IMR-90 (cell line): ENCODE measurements at regions not wholly inside any gene's neighbourhood (a gene's known extent, or its start where the extent isn't known, plus 50 kb on each side); places are given as distances from the start of the nearest gene placed in this dataset.

ENCODE experiments used
- ATAC-seq: fragments of 200-7000 bp; cut with Tn5 transposase; 2 replicates; pipeline ENCODE4 v1.9.1; 2020; ENCODE audit warnings: low read depth, mild to moderate bottlenecking, moderate library complexity
- BruUV-seq: library from RNA; stranded (reverse); fragments of 400-500 nt; replicated peaks from 2 replicates; lab custom pipeline; 2021; lab: Mats Ljungman, UMichigan
- CTCF ChIA-PET: fragments of 300-600 bp; formaldehyde crosslinking; extraction: SDS; loops from one replicate; lab custom pipeline; 2021; ENCODE audit warnings: antibody characterized with exemption; lab: Yijun Ruan, JAX
- POLR2A ChIA-PET: fragments of 300-600 bp; sonication (Branson Sonifier 250); formaldehyde crosslinking; loops from one replicate; lab custom pipeline; 2022; ENCODE audit warnings: antibody characterized with exemption; ENCODE audit not compliant: unreplicated experiment; lab: Charles Lee
- DNase-seq: peaks from one replicate; pipeline ENCODE4 v3.0.0; 2013
- H2AFZ ChIP-seq: replicated peaks from 2 replicates; pipeline ENCODE3; 2013; ENCODE audit warnings: low read length, mild to moderate bottlenecking; ENCODE audit not compliant: poor library complexity
- H2AK5ac ChIP-seq: 2 replicates; pipeline ENCODE4 v1.6.1; 2013; ENCODE audit warnings: low read depth, low read length, inconsistent platforms
- H2AK9ac ChIP-seq: replicated peaks from 2 replicates; pipeline ENCODE3; 2013; ENCODE audit warnings: mild to moderate bottlenecking, low read depth, low read length, moderate library complexity; ENCODE audit not compliant: poor library complexity
- H2BK120ac ChIP-seq: 2 replicates; pipeline ENCODE4 v1.6.1; 2013; ENCODE audit warnings: low read depth, low read length, inconsistent platforms
- H2BK15ac ChIP-seq: 3 replicates; pipeline ENCODE4 v1.6.1; 2013; ENCODE audit warnings: low read depth, low read length, inconsistent platforms
- H2BK20ac ChIP-seq: 2 replicates; pipeline ENCODE4 v1.6.1; 2013; ENCODE audit warnings: low read depth, mild to moderate bottlenecking, inconsistent platforms, low read length, moderate library complexity
- H2BK5ac ChIP-seq: 2 replicates; pipeline ENCODE4 v1.6.1; 2013; ENCODE audit warnings: mild to moderate bottlenecking, low read depth, low read length, inconsistent platforms; ENCODE audit not compliant: poor library complexity, severe bottlenecking
- H3K14ac ChIP-seq: replicated peaks from 2 replicates; pipeline ENCODE4 v1.6.1; 2013; ENCODE audit warnings: low read depth, low read length, inconsistent platforms
- H3K18ac ChIP-seq: 2 replicates; pipeline ENCODE4 v1.6.1; 2013; ENCODE audit warnings: low read depth, low read length, control low read depth
- H3K23ac ChIP-seq: 2 replicates; pipeline ENCODE4 v1.6.1; 2013; ENCODE audit warnings: low read depth, low read length, inconsistent platforms
- H3K27ac ChIP-seq: 2 replicates; pipeline ENCODE4 v1.5.1; 2013; ENCODE audit warnings: mild to moderate bottlenecking, control low read depth, low read length; ENCODE audit not compliant: insufficient read depth
- H3K27me3 ChIP-seq: 2 replicates; pipeline ENCODE4 v1.6.1; 2013; ENCODE audit warnings: low read length; ENCODE audit not compliant: control insufficient read depth, insufficient read depth
- H3K36me3 ChIP-seq: 2 replicates; pipeline ENCODE4 v1.6.1; 2013; ENCODE audit warnings: low read length, mixed read lengths; ENCODE audit not compliant: control insufficient read depth, insufficient read depth
- H3K4ac ChIP-seq: 2 replicates; pipeline ENCODE4 v1.6.1; 2013; ENCODE audit warnings: low read depth, low read length, inconsistent platforms
- H3K4me1 ChIP-seq: 2 replicates; pipeline ENCODE4 v1.6.1; 2013; ENCODE audit warnings: low read length, mixed read lengths; ENCODE audit not compliant: control insufficient read depth, insufficient read depth
- H3K4me2 ChIP-seq: 2 replicates; pipeline ENCODE4 v1.6.1; 2013; ENCODE audit warnings: low read depth, mild to moderate bottlenecking, control low read depth, low read length, moderate library complexity
- H3K4me3 ChIP-seq: 2 replicates; pipeline ENCODE4 v1.5.1; 2013; ENCODE audit warnings: low read depth, mild to moderate bottlenecking, control low read depth, low read length, moderate library complexity; ENCODE audit not compliant: insufficient read depth
- H3K56ac ChIP-seq: 2 replicates; pipeline ENCODE4 v1.6.1; 2013; ENCODE audit warnings: low read length, inconsistent platforms; ENCODE audit not compliant: insufficient read depth; ENCODE audit errors: extremely low read depth
- H3K79me1 ChIP-seq, 2 experiments: 2 replicates each; pipeline ENCODE4 v1.6.1; 2013; ENCODE audit warnings: low read length in 2 of 2, inconsistent platforms in 1 of 2, low read depth in 1 of 2
- H3K9ac ChIP-seq: 2 replicates; pipeline ENCODE4 v1.6.1; 2013; ENCODE audit warnings: low read depth, low read length, control low read depth
- H3K9me1 ChIP-seq: 2 replicates; pipeline ENCODE4 v1.6.1; 2013; ENCODE audit warnings: low read length, inconsistent platforms; ENCODE audit not compliant: insufficient read depth
- H3K9me3 ChIP-seq: 2 replicates; pipeline ENCODE4 v1.6.1; 2013; ENCODE audit warnings: low read length; ENCODE audit not compliant: control insufficient read depth, insufficient read depth
- H4K20me1 ChIP-seq: 2 replicates; pipeline ENCODE4 v1.6.1; 2013; ENCODE audit warnings: low read length, inconsistent platforms; ENCODE audit not compliant: insufficient read depth
- H4K5ac ChIP-seq: 2 replicates; pipeline ENCODE4 v1.6.1; 2013; ENCODE audit warnings: mild to moderate bottlenecking, low read depth, low read length, control low read depth
- H4K8ac ChIP-seq, 2 experiments: 2 replicates each; pipeline ENCODE4 v1.6.1; 2013; ENCODE audit warnings: low read depth in 2 of 2, low read length in 2 of 2, control low read depth in 1 of 2, inconsistent platforms in 1 of 2
- H4K91ac ChIP-seq: 2 replicates; pipeline ENCODE4 v1.6.1; 2013; ENCODE audit warnings: low read depth, low read length, inconsistent platforms; ENCODE audit not compliant: insufficient read depth
- BHLHE40 ChIP-seq: fragments of 150-350 bp; IDR thresholded peaks from 2 replicates; pipeline ENCODE4 v1.6.1; 2016; ENCODE audit warnings: mild to moderate bottlenecking, low read depth, low read length
- CEBPB ChIP-seq: IDR thresholded peaks from 2 replicates; pipeline ENCODE4 v1.6.1; 2012; ENCODE audit warnings: low read depth, low read length, improper control_type of control experiment
- CHD1 ChIP-seq: IDR thresholded peaks from 2 replicates; pipeline ENCODE4 v1.6.1; 2012; ENCODE audit warnings: low read depth, low read length, improper control_type of control experiment
- CTCF ChIP-seq: conservative IDR thresholded peaks from 2 replicates; pipeline ENCODE4 v1.5.1; 2012; ENCODE audit warnings: mild to moderate bottlenecking, low read depth, low read length, improper control_type of control experiment
- ELK1 ChIP-seq: fragments of 150-350 bp; IDR thresholded peaks from 2 replicates; pipeline ENCODE4 v1.6.1; 2016; ENCODE audit warnings: low read depth, mild to moderate bottlenecking, low read length, moderate library complexity, borderline replicate concordance
- FOS ChIP-seq: fragments of 150-350 bp; IDR thresholded peaks from 2 replicates; pipeline ENCODE4 v1.6.1; 2016; ENCODE audit warnings: low read depth, low read length
- MAFK ChIP-seq: IDR thresholded peaks from 2 replicates; pipeline ENCODE4 v1.6.1; 2012; ENCODE audit warnings: low read depth, low read length, improper control_type of control experiment
- MAZ ChIP-seq: IDR thresholded peaks from 2 replicates; pipeline ENCODE4 v1.6.1; 2012; ENCODE audit warnings: low read depth, mild to moderate bottlenecking, low read length, improper control_type of control experiment, moderate library complexity, borderline replicate concordance
- MXI1 ChIP-seq: IDR thresholded peaks from 2 replicates; pipeline ENCODE4 v1.6.1; 2012; ENCODE audit warnings: low read depth, mild to moderate bottlenecking, low read length, moderate library complexity, borderline replicate concordance
- NFE2L2 ChIP-seq: fragments of 150-350 bp; IDR thresholded peaks from 2 replicates; pipeline ENCODE4 v1.6.1; 2016; ENCODE audit warnings: low read depth, mild to moderate bottlenecking, low read length
- POLR2A ChIP-seq: IDR thresholded peaks from 2 replicates; pipeline ENCODE4 v1.6.1; 2012; ENCODE audit warnings: mild to moderate bottlenecking, low read depth, low read length
- RAD21 ChIP-seq: IDR thresholded peaks from 2 replicates; pipeline ENCODE4 v1.6.1; 2012; ENCODE audit warnings: low read length, improper control_type of control experiment
- RCOR1 ChIP-seq: IDR thresholded peaks from 2 replicates; pipeline ENCODE4 v1.6.1; 2012; ENCODE audit warnings: mild to moderate bottlenecking, low read length, improper control_type of control experiment; ENCODE audit not compliant: insufficient replicate concordance
- RFX5 ChIP-seq: IDR thresholded peaks from 2 replicates; pipeline ENCODE4 v1.8.0; 2012; ENCODE audit warnings: low read depth, mild to moderate bottlenecking, low read length, moderate library complexity
- SMC3 ChIP-seq: fragments of 150-350 bp; IDR thresholded peaks from 2 replicates; pipeline ENCODE4 v1.6.1; 2016; ENCODE audit warnings: low read depth, mild to moderate bottlenecking, antibody characterized with exemption, low read length, moderate library complexity
- USF2 ChIP-seq: fragments of 150-350 bp; IDR thresholded peaks from 2 replicates; pipeline ENCODE4 v1.6.1; 2017; ENCODE audit warnings: mild to moderate bottlenecking, antibody characterized with exemption, low read length, low read depth
- dilution Hi-C: fragments of 300-500 bp; cut with HindIII; formaldehyde crosslinking; loops from one replicate; pipeline ENCODE4 v1.14.3; 2018; ENCODE audit warnings: low sequenced_read_pairs; ENCODE audit not compliant: unreplicated experiment
- in situ Hi-C: fragments of 300-500 bp; cut with MboI; formaldehyde crosslinking; loops from 3 replicates; pipeline ENCODE4 v1.14.3; 2019; ENCODE audit warnings: low sequenced_read_pairs, inconsistent platforms, mixed read lengths
- intact Hi-C: fragments of 100-400 bp; cut with micrococcal nuclease; formaldehyde crosslinking; loops from 2 replicates; pipeline ENCODE4 v1.10.0; 2022

- H3K79me1 ChIP-seq: no peaks in the 10 kb centered on the region
- H3K27ac ChIP-seq: no peak overlapping the region
- H3K9me3 ChIP-seq: no peaks in the 10 kb centered on the region
- H2BK5ac ChIP-seq: no peak overlapping the region
- H2BK120ac ChIP-seq: no peak overlapping the region
- no peak overlapping the region for H3K14ac ChIP-seq
- ATAC-seq: no peak
- dilution Hi-C loops: no loop called here
- no TSS peak for BruUV-seq
- no peak for DNase-seq
- H3K36me3 ChIP-seq: no peaks in the 10 kb centered on the region
- no peak overlapping the region for H3K23ac ChIP-seq
- H2AFZ ChIP-seq: no peak overlapping the region
- no peak overlapping the region for H3K18ac ChIP-seq
- no peak overlapping the region for H3K56ac ChIP-seq
- intact Hi-C loops: no loop called here
- no peak overlapping the region for H2BK15ac ChIP-seq
- H3K4ac ChIP-seq: no peak overlapping the region
- H2BK20ac ChIP-seq: no peak overlapping the region
- POLR2A ChIA-PET: no interaction called here
- no peak overlapping the region for H4K5ac ChIP-seq
- TF ChIP-seq SMC3: no peak
- no peak for TF ChIP-seq ELK1
- no peak for TF ChIP-seq POLR2A
- TF ChIP-seq CHD1: no peak
- TF ChIP-seq BHLHE40: no peak
- no peak for TF ChIP-seq RCOR1
- no peak for TF ChIP-seq MAFK
- TF ChIP-seq RFX5: no peak
- TF ChIP-seq CEBPB: no peak
- no peak for TF ChIP-seq RAD21
- TF ChIP-seq NFE2L2: no peak
- no peak for TF ChIP-seq MXI1
- no peak for TF ChIP-seq USF2
- no peak for TF ChIP-seq CTCF
- no peak for TF ChIP-seq FOS
- no peak for TF ChIP-seq MAZ
- H2AK5ac ChIP-seq: no peak overlapping the region
- H4K91ac ChIP-seq: no peak overlapping the region
- in situ Hi-C loops: no loop called here
- no peaks in the 10 kb centered on the region for H4K20me1 ChIP-seq
- no peak overlapping the region for H3K4me3 ChIP-seq
- H3K9ac ChIP-seq: no peak overlapping the region
- no peaks in the 10 kb centered on the region for H3K27me3 ChIP-seq
- no peaks in the 10 kb centered on the region for H3K4me1 ChIP-seq
- no peak overlapping the region for H4K8ac ChIP-seq
- no peaks in the 10 kb centered on the region for H3K9me1 ChIP-seq
- CTCF ChIA-PET: no interaction called here
- no peak overlapping the region for H3K4me2 ChIP-seq
- no peak overlapping the region for H2AK9ac ChIP-seq
Measured at GRCh38 chr5:125654392-125654791, 768.8 kb upstream of the GRAMD2B start.
